Immature natural killer cell (primary cell): ENCODE measurements at regions not wholly inside any gene's neighbourhood (a gene's known extent, or its start where the extent isn't known, plus 50 kb on each side); places are given as distances from the start of the nearest gene placed in this dataset.

Source experiments
- DNase-seq, 3 donors: peaks; one replicate each; pipeline ENCODE4 v3.0.0; 2022; ENCODE audit warnings: mixed read lengths in 1 of 3
- H3K27ac Mint-ChIP-seq, 6 donors: one replicate each; pipeline ENCODE4 v1.8.0; 2020; ENCODE audit warnings: mixed read lengths in 6 of 6, mild to moderate bottlenecking in 5 of 6, inconsistent platforms in 4 of 6, moderate library complexity in 3 of 6
- H3K27me3 Mint-ChIP-seq, 3 donors: one replicate each; pipeline ENCODE4 v1.8.0; 2020 to 2021; ENCODE audit warnings: low read depth in 3 of 3, mild to moderate bottlenecking in 3 of 3, mixed read lengths in 3 of 3, moderate library complexity in 3 of 3, inconsistent platforms in 1 of 3
- H3K36me3 Mint-ChIP-seq, 3 donors: one replicate each; pipeline ENCODE4 v1.8.0; 2020; ENCODE audit warnings: mixed read lengths in 3 of 3, inconsistent platforms in 2 of 3, mild to moderate bottlenecking in 2 of 3
- H3K4me1 Mint-ChIP-seq, 2 donors: one replicate each; pipeline ENCODE4 v1.8.0; 2020; ENCODE audit warnings: inconsistent platforms in 2 of 2, mild to moderate bottlenecking in 2 of 2, mixed read lengths in 2 of 2, moderate library complexity in 1 of 2
- H3K4me3 Mint-ChIP-seq, 5 donors: one replicate each; pipeline ENCODE4 v1.8.0; 2020; ENCODE audit warnings: mild to moderate bottlenecking in 5 of 5, mixed read lengths in 5 of 5, inconsistent platforms in 3 of 5, moderate library complexity in 3 of 5
- H3K9me3 Mint-ChIP-seq, 6 donors: one replicate each; pipeline ENCODE4 v1.8.0; 2020; ENCODE audit warnings: mild to moderate bottlenecking in 6 of 6, mixed read lengths in 6 of 6, inconsistent platforms in 4 of 6, moderate library complexity in 3 of 6

DNA sequence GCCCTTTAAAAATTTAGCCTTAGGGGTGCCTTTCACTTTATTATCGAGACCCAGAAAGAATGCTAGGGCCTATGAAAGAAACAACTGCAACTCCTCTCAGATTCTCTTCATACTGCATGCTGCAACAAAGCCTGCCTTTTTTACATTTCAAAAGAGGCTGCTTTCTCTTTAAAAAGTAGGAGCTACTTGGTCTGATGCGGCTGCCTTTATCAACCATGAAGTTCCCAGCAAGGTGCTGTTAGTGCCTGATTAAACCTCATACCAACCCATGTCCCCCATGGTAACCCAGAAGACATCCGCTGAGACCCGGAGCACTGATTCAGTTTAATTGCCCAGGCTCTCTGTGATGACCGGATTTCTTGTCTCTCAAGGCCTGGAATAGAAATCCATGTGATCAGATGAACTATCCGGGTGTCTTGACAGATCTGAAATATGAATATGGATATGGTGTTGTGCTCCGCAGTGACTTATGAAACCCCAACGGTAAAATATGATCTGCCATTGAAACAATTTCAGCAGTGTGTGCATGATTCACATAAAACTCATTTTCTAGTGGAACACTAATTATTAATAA lies 368.3 kb downstream of the ZNF521 start:
- peaks cover 0 to 8% (median 3%) of the 10 kb centered on the region in 3 donors for H3K27me3 Mint-ChIP-seq
- no peak overlapping the region for H3K4me3 Mint-ChIP-seq
- no peak for DNase-seq
- H3K36me3 Mint-ChIP-seq, result no peaks in the 10 kb centered on the region
- H3K4me1 Mint-ChIP-seq, result no peaks in the 10 kb centered on the region
- no peak overlapping the region for H3K27ac Mint-ChIP-seq
- no peaks in the 10 kb centered on the region for H3K9me3 Mint-ChIP-seq

DNA sequence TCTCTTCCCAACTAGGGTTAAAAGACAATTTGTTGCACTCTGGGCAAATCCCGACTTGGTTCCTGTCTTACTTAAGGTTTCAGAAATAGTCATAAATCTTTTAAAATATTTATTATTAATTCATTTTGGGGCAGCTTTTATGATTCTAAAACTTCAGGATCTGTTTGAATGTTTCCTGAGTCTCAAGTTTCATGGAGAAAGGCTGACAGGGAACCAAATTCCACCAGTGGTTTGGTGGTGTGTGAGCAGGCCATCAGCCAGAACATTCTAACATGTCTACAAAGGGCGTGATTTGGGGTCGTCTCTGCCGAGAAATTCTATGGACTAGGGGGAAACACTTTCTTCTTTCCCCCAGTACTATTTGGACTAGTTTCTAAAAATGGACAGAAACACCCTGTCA lies 366.4 kb downstream of the ZNF521 start:
- H3K36me3 Mint-ChIP-seq, result no peaks in the 10 kb centered on the region
- H3K4me1 Mint-ChIP-seq, result no peaks in the 10 kb centered on the region
- no peak overlapping the region for H3K4me3 Mint-ChIP-seq
- DNase-seq, result no peak
- no peak overlapping the region for H3K27ac Mint-ChIP-seq
- H3K9me3 Mint-ChIP-seq, result no peaks in the 10 kb centered on the region
- H3K27me3 Mint-ChIP-seq, result peaks cover 0 to 5% (median 3%) of the 10 kb centered on the region in 3 donors

DNA sequence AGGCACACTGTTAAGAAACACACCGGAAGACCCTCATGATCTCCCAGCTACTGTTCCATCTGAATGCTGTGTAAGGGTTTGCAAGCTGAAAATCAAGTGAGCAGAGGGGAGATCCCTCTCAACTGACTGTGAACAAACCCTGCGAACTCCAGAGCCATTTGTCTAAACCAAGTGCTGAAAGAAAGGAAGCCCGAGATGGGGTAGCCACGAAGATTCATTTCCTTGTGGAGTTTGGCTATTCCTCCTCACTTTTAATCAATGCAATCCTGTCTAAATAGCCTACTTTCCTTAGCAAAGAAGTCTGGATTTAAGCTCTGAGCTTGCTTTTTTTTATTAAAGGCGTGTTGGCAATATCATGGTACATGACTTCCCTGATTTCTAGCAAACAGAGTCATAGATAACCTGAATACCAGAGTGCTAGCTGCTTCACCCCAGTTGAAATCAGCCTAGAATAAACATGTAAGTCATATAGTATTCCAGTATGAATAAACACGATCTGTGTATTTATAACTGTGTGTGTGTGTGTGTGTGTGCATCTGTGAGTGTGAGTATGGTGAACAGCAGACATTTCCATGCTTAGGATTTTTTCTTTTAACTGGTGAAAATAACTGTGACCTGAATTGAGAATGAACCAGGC lies 365.2 kb downstream of the ZNF521 start:
- no peak overlapping the region for H3K4me3 Mint-ChIP-seq
- no peaks in the 10 kb centered on the region for H3K4me1 Mint-ChIP-seq
- H3K27me3 Mint-ChIP-seq, result peaks cover 0 to 3% (median 2%) of the 10 kb centered on the region in 3 donors
- DNase-seq, result no peak
- H3K9me3 Mint-ChIP-seq, result no peaks in the 10 kb centered on the region
- H3K27ac Mint-ChIP-seq, result no peak overlapping the region
- H3K36me3 Mint-ChIP-seq, result no peaks in the 10 kb centered on the region

DNA sequence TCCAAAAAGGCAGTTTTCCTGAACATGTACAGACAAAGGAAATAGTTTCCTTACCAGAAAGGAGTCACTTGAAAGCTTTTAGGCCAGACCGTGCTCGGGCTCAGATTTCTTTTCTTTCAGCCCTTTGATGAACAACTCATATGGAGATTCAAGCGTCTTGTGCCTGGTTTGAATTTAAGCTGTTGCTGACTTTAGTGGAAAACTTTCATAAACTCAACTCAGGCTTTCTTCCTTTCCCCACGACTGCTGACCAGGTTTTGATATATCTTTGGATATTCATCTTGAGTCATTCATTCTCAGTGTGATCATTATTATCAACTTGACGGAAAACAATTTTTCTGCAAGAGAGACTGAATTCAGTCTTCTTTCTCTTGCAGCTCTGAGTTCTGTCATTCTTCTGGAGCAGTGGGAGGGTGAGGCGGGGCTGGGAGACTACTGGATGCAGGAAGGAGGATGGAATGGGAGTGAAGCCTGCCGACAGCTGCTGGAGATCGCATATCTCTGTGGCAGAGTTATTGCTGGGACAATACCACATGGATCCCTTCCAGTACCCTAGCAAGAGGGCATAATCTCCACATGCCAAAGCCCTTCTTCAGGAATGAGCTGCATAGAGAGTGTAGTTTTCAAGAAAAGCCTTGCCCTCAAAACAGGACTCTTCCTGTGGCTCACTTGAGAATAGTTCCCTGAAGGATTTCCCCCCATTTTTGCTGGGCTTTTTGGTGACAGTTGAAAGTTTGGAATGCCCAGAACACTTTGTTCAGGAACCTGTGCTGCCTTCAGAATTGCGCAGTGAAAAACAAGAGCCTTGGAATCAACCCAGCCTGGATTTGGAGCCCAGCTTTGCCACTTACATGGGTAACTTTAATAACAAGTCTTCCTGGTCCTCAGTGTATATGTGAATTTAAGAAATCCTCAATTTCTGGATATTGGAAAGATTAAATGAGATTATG lies 364.4 kb downstream of the ZNF521 start:
- H3K27me3 Mint-ChIP-seq, result peaks cover 0 to 3% (median 0%) of the 10 kb centered on the region in 3 donors
- no peak overlapping the region for H3K27ac Mint-ChIP-seq
- H3K9me3 Mint-ChIP-seq, result peaks cover 0 to 2% (median 0%) of the 10 kb centered on the region in 6 donors
- no peak overlapping the region for H3K4me3 Mint-ChIP-seq
- H3K4me1 Mint-ChIP-seq, result no peaks in the 10 kb centered on the region
- no peaks in the 10 kb centered on the region for H3K36me3 Mint-ChIP-seq
- no peak for DNase-seq

DNA sequence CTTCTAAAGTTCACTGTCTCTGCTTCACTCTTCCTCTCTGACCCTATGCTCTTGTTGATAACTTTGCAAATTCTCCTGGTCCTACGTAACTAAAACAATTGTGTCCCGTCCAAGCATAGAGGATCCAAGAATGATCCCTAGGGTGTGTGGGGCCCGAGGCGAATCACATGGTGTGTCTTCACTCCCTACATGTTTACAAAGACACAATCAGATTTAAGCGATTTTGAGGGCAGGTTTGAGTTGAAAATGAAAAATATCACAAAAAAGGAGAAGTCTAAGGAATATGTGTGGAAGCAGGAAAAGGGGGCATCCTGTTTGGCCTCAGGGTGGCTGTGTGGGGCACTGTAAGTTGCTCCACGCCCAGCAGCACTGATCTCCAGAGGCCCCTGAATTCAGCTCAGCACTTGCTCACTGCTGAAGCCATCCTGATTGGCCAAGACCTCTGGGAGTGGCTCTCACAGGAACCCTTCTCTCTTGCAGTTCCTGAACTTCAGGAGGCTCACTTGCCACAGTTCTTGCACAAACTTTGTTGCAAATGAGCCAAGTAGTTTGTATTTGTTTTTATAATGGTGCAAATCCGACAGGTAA lies 363.6 kb downstream of the ZNF521 start:
- Mint-ChIP-seq H3K4me1 (no peaks in the 10 kb centered on the region), H3K4me3 (no peak overlapping the region), H3K27me3 (peaks cover 0 to 3% (median 0%) of the 10 kb centered on the region in 3 donors), H3K27ac (no peak overlapping the region), H3K9me3 (peaks cover 0 to 2% (median 0%) of the 10 kb centered on the region in 6 donors), H3K36me3 (no peaks in the 10 kb centered on the region)
- DNase-seq, result no peak

DNA sequence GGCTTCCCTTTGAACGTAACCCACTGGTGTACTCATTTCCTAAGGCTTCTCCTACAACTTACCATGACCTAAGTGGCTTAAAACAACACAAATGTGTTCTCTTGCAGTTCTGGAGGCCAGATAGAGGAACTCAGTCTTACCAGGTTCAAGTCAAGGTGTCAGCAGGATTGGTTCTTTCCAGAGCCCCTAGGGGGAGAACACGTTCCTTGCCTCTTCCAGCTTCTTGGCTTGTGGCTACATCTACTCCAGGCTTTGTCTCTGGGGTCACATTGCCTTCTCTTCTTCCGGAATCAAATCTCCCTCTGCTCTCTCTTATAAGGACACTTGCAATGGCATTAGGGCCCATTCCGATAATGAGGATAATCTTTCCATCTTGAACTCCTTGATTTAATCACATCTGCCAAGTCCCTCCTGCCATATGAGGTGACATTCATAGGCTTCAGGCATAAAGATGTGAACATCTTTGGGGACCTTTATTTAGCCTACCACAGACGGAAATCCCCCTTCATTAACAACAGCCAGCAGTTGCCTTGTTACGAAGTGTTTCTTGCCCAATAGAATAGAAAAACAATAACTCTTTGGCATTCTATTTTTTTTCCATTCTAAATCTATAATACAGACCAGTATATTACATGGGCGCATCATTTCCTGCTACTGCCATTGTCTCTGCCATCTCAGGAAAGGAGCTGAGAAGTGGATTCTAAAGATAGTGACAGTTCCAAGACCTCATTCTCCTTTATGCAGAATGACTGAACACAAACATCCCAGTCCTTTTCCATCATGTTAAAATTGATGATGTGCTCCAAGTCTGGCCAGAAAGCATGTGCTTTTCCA lies 362.0 kb downstream of the ZNF521 start:
- no peaks in the 10 kb centered on the region for H3K36me3 Mint-ChIP-seq
- H3K27ac Mint-ChIP-seq, result no peak overlapping the region
- H3K4me1 Mint-ChIP-seq, result no peaks in the 10 kb centered on the region
- H3K9me3 Mint-ChIP-seq, result peaks cover 0 to 2% (median 0%) of the 10 kb centered on the region in 6 donors
- no peak for DNase-seq
- peaks cover 0 to 3% (median 0%) of the 10 kb centered on the region in 3 donors for H3K27me3 Mint-ChIP-seq
- H3K4me3 Mint-ChIP-seq, result no peak overlapping the region

DNA sequence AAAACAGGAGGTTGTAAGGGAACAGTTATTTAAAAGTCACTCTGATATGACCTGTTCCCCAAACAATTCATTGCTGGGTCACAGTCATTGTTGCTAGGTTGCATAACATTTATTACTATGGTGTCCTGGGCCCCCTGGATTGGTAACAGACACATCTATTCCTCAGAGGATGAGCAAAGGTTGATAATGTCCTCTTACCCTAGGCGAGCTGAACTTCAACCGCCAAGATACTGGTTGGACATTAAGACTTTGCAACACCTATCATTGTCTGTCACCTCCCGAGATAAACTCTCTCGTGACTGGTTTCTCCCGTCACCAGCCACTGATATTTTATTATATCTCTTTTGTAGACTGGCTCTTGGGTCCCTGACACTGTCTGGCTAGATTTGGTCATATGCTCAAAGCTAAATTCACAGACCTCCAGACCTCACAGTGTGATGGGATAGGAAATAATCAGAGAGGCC lies 361.3 kb downstream of the ZNF521 start:
- no peak for DNase-seq
- Mint-ChIP-seq H3K4me3 (no peak overlapping the region), H3K27me3 (peaks cover 0 to 3% (median 0%) of the 10 kb centered on the region in 3 donors)

DNA sequence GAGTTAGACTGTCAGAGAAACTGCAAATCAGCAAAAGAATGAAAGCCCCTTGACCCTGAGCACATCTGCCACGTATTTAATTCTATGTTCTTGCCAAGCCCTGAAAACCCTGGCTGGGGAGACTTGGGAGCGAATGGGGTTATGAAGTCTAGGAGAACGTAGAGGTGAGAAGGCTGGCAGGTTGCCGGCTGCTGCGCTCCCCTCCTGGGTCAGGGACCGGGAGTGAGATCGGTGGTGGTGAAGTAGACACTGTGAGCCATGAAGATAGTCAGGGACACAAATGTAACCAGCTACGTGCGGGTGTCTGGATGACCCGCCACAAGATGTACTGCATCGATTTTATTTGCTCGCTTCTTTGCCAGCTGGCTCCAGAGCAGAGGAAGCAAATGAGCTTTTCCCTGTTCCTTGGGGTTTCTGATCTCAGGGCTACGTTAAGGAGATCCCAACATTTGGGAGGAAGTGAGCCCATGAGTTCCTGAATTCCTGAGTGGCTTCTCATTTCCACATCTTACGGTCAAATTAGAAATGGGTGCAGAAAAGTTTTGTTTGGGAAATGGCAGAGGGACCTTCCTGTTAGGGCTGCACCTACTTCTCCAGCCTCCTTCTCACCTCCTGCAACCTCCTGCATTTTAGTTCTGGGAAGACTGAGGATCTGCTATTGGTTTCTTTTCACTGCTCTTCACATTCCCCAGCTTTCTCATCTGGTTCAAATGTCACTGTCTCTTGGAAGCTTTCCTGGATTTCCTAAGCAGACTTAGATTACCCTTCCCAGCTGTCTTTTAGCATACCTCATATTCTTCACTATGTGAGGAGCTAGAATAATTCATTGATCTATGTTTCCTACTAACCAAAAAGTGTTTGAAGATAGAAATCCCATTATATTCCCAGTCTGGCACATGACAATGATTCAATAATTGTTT lies 360.6 kb downstream of the ZNF521 start:
- Mint-ChIP-seq H3K9me3 (peaks cover 0 to 2% (median 0%) of the 10 kb centered on the region in 6 donors), H3K36me3 (no peaks in the 10 kb centered on the region), H3K4me1 (no peaks in the 10 kb centered on the region), H3K27ac (no peak overlapping the region), H3K27me3 (peaks cover 0 to under 1% (median 0%) of the 10 kb centered on the region in 3 donors), H3K4me3 (no peak overlapping the region)
- no peak for DNase-seq

More for the DNA sequence above, 361.3 kb downstream of the ZNF521 start:
- Mint-ChIP-seq H3K36me3 (no peaks in the 10 kb centered on the region), H3K9me3 (peaks cover 0 to 2% (median 0%) of the 10 kb centered on the region in 6 donors), H3K27ac (no peak overlapping the region), H3K4me1 (no peaks in the 10 kb centered on the region)

DNA sequence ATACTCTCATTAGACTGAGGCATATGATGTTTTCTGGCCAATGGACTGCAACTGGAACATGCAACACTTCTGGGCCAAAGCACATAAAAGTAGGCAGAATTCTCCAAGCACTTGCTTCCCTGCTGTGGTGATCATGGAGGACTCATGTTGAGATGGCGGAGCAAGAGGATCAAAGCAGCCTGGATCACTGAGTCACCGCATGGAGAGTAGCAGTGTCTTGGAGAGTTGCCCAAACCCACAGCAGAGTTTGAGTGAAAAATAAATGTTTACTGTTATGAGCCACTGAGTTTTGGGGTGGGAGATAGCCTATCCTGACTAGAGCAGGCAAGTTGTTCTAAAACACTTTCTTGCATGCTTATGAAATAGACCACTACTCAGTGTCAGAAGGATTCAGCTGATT lies 359.5 kb downstream of the ZNF521 start:
- Mint-ChIP-seq H3K27ac (no peak overlapping the region), H3K27me3 (no peaks in the 10 kb centered on the region), H3K4me3 (no peak overlapping the region), H3K9me3 (peaks cover 0 to 3% (median 0%) of the 10 kb centered on the region in 6 donors), H3K36me3 (no peaks in the 10 kb centered on the region), H3K4me1 (no peaks in the 10 kb centered on the region)
- DNase-seq, result no peak

DNA sequence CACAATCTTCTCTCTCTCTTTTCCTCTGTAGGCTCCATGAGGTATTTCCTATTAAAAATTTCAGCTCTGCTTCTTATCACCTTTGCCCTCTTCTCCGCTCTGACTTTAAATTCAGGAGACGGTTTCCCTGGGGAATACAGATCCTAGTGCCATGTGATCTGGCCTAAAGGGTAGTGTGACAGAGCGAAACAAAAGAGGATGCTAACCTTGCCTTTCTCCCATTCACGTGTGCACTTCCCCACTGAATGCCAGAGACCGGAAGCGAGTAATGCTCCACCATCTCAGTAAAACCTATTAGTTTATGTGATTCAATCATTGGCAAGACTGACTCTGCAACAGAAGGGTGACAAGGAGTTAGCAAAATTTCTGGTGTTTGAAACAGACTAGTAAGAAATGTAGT lies 358.3 kb downstream of the ZNF521 start:
- Mint-ChIP-seq H3K9me3 (peaks cover 0 to 3% (median under 1%) of the 10 kb centered on the region in 6 donors), H3K27me3 (no peaks in the 10 kb centered on the region), H3K27ac (no peak overlapping the region), H3K36me3 (no peaks in the 10 kb centered on the region), H3K4me3 (no peak overlapping the region), H3K4me1 (no peaks in the 10 kb centered on the region)
- DNase-seq, result no peak

DNA sequence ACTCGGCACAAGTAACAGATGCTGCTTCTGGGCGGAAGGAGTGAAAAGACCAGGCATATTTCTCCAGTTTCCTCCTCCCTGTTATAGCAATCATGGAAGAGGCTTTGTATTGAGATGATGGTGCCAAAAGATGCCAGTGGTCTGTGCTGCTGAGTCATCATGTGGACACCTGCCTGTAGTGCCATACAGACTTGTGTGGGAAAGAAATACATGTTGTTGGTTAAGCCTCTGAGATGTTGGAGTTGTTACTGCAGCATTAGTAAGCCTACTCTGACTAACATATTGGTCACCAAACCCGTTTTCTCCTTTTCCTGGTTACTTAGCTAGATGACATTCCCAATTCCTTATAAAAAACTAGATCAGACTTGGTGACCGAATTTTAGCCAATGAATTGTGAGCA lies 356.9 kb downstream of the ZNF521 start:
- no peak for DNase-seq
- H3K27ac Mint-ChIP-seq, result no peak overlapping the region
- peaks cover 0 to 17% (median 12%) of the 10 kb centered on the region in 6 donors for H3K9me3 Mint-ChIP-seq
- no peaks in the 10 kb centered on the region for H3K36me3 Mint-ChIP-seq
- H3K4me1 Mint-ChIP-seq, result no peaks in the 10 kb centered on the region
- no peaks in the 10 kb centered on the region for H3K27me3 Mint-ChIP-seq
- no peak overlapping the region for H3K4me3 Mint-ChIP-seq

DNA sequence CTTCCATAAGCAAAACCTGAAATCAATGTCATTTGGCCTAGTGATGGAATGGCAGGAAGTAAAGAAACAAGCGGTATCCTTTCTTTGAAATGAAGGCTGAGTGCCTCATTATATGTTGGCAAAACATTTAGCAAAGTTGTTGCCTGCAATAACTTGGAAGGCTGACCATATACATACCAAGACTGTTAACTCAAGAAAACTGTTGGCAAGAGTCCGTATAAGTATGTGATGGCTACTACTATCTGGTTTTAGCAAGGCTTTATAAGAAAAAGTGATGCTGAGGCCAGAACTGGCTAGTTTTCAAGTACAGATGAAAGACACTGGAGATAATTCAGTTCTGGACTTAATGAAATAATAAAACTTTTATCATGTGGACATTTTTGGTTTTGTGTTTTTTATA lies 356.2 kb downstream of the ZNF521 start:
- DNase-seq, result no peak
- Mint-ChIP-seq H3K27me3 (peaks cover 0 to 2% (median 0%) of the 10 kb centered on the region in 3 donors), H3K4me1 (no peaks in the 10 kb centered on the region), H3K9me3 (peaks cover 0 to 19% (median 13%) of the 10 kb centered on the region in 6 donors), H3K27ac (no peak overlapping the region), H3K4me3 (no peak overlapping the region), H3K36me3 (no peaks in the 10 kb centered on the region)
